IPS-NIHi11 (cell line): ENCODE measurements at regions not wholly inside any gene's neighbourhood (a gene's known extent, or its start where the extent isn't known, plus 50 kb on each side); places are given as distances from the start of the nearest gene placed in this dataset.

ENCODE experiments used
- DNase-seq: peaks from one replicate; pipeline ENCODE4 v3.0.0; 2012; ENCODE audit warnings: mixed read lengths, low spot score

DNA sequence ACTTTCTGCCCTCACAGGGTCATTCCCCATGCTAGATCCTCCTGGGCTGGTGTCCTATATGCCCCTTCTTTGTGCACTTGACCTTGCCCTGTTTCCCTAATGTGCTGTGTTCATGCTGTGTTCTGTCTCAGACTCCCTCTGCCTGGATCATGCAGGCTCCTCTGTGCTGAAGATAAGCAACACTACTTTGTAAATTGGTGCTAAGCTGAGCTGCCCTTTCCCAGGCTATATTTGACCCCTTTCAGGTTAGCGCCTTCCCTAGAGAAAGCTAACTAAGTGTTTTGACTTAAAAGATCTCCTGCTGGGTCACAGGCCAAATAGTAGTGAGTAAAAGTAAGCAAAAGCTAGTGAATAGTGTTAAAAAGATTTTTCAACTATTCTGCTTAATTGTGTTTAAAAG lies 257.2 kb upstream of the RGPD4 start:
- DNase-seq: no peak

DNA sequence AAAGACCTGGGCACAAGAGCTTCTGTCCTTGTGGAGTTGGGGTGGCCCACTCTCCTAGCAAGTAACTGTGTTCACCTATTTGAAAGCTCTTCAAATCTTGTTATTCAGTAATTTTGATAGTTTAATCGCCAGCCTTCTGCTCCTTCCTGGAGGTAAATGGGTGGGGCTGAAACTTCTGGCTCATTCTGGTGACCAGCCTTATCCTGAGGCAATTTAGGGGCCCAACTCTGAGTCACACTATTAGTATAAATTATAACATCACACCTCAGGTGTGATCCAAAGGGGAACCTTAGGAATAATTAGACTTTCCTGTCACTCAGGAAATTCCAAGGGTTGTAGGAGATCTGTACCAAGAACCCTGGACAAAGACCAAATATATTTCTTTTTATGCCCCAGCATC lies 255.8 kb upstream of the RGPD4 start:
- no peak for DNase-seq

DNA sequence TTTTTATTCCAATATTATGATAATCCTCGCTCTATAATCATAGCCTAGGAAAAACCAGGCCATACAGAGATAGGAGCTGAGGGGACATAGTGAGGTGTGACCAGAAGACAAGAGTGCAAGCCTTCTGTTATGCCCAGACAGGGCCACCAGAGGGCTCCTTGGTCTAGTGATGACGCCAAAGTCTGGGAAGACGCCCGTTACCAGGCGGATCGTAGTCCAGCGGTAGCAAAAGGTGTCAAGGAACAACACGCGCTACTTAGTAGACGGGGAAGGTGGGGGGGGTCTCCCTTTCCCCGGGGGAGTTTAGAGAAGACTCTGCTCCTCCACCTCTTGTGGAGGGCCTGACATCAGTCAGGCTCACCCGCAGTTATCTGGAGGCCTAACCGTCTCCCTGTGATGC lies 253.8 kb upstream of the RGPD4 start:
- peak; percentile 16 for DNase-seq

DNA sequence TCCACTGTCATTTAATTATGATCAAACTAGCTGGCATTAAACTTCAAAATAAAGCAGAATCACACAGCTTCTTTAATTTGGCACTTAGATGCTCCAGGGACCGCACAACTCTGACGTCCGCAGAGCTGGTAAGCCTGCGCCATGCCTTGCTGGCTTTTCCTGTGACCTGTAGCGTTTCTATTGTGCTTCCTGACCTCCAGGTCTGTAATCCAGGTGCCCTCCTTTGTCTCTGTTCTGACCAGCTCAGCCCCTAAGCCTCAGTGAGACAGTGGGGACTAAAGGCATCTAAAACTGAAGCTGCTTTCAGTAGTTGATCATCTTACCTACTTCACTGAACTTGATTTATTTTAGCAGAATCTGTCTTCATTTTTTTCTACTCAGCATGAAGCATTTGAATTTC lies 249.7 kb upstream of the RGPD4 start:
- no peak for DNase-seq

DNA sequence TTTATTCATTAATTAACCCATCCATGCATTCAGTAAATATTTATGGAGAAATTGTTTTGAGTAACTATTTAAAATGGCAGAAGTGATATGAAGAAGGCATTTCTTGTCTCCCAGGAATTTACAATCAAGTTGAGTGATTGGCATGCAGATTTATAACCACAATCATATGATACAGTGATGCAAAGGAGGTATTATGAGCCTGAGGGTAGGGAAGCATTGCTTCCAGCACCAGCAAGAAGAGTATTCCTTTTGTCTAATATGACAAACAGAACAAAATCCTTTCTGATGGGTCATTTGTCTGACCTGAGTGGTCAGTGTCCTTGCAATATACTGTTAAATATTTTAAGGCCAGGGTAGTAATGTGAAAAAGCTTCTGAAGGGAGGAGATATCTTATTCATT lies 244.2 kb upstream of the RGPD4 start:
- DNase-seq: no peak

DNA sequence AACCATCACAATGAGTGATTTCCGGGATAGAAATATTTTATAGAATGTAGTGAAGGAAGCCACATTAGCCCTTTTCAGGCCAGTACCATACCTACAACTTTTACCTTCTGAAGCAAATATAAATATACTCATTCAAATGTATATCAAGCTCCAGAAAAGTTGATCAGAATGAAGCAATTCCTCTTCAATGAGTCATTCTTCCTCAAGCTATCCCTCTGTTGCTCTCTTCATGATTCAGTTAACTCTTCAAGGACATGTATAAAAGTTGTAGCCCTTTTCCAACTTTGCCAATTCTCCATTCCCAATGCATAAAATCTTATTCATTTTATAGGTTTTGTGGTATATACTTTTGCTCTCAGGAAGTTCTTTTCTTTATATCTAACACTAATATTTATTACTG lies 242.1 kb upstream of the RGPD4 start:
- no peak for DNase-seq

DNA sequence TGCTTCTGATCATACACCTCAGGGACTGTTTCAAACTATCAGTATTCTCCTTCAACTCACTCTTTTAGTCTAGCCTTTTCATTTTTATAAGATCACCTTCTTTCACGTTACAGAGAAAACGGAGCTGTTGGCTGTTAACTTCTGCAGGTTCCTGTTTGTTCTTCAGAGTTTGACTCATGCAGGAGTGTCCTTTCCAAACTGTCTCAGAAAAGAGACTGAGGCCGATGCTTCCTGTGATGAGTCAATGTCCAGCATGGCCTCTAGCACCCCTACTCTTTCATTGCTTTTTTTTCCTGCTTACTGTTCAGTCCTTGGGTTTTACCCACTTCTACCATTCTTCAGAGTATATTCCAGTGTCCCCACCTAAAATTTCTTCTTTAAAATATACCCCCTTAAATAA lies 240.8 kb upstream of the RGPD4 start:
- no peak for DNase-seq

DNA sequence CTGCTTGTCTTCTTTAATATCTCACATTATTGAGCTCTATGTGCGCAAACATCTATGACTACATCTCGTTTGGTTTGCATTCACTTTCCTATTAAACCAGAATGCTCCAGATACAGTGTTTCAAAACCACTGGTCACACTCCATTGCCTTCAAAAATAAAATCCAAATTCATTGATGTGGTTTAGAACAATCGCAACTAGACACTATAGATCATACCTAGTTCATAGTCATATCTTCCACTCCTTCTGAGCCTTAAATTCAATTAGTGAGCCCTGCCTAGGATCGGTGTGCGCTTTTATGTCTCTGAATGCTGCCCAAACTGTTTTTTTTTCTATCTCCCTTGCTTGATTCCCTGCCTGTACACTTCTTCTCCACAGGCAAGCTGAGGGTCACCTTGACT lies 238.5 kb upstream of the RGPD4 start:
- DNase-seq: no peak

DNA sequence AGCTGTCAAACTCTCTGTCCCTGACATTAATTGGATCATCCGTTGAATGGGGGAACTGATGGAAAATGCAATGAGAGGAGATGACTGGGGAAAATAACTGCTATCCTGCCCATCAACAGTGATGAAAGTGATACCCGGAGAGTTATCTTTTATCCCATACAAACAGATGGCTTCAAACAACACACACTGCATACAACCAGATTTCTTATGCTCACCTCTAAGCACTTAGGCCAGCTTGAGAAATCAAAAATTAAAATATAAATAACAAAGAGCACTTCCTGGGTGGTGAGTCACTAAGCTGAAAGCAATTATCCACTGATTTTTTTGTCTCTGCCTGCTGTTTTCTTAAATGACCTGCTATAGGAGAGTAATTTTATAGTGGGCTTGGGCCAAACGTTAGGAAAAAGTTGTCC lies 237.6 kb upstream of the RGPD4 start:
- no peak for DNase-seq

DNA sequence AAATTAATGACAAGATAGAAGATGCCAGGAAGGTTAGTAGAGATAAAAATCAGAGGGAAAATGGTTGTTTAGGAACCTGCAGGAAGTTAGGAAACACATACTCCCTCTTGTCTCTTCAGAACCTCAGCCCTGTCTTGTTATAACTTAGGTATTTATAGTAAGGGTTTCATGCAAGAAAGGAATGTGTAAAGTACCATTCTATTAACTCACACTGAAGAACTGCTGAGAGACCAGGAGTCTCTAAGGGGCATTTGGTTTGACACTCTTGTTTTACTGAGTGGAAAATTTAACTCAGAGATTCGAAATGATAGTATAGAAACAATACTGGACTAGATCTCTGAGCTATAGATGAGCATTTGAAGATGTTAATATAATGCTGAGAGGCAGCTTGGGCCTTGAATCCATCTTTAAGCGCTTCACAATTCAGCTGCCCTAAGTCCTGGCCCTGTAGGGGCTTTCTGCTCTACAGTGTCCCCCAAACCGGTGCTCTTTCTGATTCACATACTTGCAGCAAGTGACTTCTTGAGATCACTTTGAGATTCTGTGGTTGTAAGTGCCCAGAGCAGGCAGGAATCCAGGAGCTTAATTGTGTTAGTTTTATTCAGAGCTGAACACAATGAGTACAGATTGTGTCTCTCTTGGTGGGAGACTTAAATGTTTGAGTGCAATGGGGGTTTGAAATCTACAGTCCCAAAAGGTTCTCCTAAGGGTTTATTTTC lies 235.0 kb upstream of the RGPD4 start:
- DNase-seq: no peak

DNA sequence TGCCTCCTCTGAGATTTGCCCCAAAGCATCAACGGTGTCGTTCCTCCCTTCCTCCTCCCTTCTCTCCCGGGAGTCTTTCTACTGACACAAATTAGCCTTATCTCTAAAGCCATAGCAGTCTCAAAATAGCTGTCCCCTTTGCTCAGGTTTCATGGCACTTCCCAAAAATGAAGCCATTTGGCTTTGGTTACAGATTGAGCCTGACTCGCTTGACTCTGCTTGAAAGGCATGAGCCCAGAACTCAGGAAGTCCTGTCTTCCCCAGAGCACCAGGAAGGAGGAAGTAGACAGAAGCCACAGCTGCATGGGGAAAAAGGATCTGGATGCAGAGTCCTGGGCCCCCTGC lies 234.4 kb upstream of the RGPD4 start:
- DNase-seq: no peak

DNA sequence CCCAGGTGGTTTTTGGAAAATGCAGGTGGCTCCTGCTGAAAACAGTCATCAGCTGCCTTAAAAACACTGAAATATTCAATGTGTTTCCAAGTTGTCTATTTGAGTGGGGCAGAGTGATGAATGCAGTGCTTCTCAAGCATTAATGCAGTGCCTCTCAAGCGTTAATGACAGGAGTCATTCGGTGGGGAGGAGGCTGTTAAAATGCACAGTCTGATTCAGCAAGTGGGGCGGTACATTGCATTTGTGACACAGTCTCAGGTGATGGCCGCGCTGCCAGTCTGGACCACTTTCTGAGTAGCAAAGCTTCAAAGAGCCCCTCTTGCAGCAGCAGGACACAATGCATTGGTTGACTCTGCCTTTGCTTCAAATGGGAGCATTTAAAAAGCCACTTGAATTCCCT lies 231.4 kb upstream of the RGPD4 start:
- no peak for DNase-seq

DNA sequence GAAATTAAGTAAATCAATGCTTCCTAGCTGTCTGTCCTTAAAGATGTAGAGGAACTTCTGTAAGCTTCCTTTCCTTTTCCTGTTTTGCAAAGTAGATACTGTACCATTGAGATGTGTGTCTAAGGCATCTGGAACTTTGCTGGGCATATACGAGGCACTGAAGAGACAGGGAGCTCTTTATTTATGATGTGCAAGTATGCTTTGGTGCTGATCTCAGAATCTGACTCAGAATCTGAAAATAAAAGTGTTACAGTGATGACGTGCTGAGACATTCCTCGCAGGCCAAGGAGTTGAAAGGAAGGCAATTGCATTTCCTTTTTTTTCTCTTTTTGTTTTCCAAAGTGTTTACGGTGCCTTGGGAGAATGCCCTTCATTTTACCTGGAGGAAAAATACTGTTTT lies 230.9 kb upstream of the RGPD4 start:
- no peak for DNase-seq

DNA sequence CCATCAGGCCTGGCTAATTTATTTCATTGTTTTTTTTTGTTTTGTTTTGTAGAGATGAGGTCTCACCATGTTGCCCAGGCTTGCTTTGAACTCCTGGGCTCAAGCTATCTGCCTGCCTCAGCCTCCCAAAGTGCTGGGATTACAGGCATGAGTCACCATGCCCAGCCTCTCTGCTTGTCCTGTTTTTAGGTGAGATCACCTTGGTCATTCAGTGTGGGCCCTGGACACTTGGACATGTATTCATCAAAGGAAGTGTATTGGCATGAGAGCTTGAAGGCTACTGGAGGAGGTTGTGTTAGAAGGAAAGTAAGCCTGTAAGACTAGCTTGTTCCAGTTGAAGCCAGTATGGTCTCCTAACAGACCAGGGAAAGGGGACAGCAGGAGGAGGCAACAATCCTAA lies 229.2 kb upstream of the RGPD4 start:
- no peak for DNase-seq

DNA sequence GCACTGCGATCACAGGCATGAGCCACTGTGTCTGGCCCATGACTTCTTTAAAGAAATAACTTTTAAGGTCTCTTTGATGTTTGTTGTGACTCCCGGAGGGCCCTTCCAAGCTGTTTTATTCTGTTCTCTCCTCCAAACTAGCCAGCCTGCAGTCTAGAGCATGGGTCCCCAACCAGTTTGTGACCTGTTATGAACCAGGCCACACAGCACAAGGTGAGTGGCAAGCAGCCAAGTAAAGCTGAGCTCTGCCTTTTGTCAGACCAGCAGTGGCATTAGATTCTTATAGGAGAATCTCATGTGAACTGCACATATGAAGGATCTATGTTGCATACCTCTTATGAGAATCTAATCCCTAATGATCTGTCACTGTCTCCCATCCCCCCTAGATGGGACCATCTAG lies 223.9 kb upstream of the RGPD4 start:
- DNase-seq: no peak

DNA sequence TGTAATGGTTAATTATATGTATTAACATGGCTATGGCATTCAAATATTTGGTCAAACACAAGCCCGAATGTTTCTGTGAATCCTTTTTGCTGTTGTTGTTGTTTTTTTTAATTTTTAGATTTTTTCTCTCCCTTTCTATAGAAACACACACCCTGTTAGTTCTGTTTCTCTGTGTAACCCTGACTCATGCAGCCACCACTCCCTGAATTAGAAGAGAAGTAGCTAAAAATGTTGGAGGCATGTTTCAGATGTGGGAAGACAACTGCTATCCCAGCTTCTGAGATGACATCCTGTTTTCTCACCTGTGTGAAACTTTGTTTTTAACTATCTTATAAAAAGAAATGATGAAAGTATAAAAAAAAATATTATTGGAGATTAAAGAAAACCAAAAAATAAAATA lies 219.6 kb upstream of the RGPD4 start:
- no peak for DNase-seq

DNA sequence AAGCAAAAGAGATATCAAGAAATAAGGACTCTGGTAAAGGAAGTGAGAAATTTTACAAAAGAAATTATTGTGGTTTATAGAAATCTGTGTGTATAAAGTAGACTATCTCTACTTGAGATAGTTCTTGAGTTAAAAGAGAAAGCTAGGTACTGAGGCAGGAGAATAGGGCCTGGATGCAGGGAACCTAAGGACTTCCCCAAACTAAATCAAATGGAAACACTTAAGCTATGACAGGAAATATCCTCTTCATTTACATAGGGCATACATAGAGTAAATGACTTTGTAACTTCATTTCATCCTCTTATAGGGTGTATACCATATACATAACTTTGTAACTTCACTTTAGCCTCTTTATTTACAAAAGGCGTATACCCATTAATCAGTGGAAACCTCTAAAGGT lies 219.2 kb upstream of the RGPD4 start:
- no peak for DNase-seq

DNA sequence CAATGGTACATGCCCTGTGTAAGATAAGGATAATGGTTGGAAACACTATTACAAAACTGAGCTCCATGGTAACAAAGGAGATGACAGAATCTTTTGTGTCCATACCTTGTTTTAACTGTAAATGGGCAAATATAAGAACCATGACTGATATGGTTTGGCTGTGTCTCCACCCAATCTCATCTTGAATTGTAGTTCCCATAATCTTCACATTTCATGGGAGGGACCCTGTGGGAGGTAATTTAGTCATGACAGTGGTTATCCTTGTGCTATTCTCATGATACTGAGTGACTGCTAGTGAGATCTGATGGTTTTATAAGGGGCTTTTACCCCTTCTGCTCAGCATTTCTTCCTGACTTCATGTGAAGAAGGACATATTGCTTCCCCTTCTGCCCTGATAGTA lies 211.7 kb upstream of the RGPD4 start:
- no peak for DNase-seq

DNA sequence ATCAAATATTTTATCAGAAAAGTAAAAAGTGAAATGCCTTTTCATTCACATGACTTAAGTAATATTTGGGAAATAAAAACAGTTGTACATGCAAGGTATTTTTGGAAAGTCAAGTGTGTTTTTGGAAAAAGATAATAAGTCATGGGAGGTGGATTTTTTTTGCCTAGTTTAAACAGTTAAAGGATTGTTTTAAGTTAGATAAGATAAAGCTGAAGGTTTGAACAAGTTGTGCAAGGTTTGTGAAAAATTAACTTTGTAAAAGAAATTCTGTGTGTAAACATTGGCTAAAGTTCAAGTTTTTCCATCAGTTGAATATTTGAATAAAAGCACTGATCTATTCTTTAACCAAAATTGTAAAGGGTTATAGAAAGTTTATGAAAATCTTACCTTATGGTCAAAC lies 207.9 kb upstream of the RGPD4 start:
- DNase-seq: no peak

DNA sequence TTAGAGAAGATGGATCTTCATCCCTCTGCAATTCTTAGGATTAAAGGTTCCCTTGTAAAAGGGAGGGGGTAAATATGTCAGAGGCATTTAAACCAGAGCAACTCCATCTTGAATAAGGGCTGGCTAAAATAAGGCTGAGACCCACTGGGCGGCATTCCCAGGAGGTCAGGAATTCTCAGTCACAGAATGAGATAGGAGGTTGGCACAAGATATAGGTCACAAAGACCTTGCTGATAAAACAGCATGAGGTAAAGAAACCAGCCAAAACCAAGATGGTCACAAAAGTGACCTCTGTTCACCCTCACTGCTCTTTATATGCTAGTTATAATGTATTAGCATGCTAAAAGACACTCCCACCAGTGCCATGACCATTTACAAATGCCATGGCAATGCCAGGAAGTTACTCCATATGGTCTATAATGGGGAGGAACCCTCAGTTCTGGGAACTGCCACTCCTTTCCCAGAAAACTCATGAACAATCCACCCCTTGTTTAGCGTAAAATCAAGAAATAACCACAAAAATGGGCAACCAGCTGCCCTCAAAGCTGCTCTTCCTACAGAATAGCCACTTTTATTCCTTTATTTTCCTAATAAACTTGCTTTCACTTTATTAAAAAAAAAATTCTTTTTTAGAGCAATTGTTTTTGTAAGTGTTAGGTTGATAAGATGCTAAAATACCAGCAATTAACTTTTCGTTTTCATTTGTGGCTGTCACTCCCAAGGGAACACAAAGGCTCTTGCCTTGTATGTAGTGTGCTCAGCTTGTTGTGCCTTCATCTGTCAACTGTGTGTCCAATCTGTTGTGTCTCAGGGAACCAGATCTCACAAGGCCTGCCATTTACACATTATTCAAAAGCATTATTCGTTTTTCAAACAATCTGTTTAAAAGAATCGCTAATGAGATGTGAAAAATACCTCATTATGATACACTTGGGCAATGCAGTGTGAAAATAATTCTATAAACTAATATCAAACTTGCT lies 205.2 kb upstream of the RGPD4 start:
- DNase-seq: no peak

DNA sequence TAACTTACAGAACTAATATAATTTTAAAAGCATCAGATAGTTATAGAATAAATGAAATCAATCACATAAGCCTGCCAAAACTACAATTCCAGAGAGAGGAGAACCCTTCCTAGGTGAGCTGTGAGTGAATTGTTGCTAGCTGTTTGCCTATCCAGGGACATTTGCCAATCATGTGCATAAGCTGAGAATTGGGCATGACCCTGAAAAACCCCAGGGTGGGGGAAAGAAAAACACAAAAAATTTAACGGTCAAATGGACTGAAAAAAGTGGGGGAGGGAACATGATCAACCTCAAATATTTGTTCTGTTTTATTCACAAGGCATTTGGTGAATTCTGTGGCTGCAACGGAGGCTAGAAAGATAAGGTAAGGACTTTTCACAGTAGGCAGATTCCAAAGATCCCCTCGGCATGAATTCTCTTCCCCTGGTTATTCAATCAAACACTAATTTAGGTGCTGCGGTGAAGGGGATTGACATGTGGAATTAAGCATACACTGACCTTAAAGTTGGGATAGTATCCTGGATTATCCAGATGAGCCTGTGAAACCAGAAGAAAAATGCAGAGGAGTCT lies 203.9 kb upstream of the RGPD4 start:
- DNase-seq: no peak

DNA sequence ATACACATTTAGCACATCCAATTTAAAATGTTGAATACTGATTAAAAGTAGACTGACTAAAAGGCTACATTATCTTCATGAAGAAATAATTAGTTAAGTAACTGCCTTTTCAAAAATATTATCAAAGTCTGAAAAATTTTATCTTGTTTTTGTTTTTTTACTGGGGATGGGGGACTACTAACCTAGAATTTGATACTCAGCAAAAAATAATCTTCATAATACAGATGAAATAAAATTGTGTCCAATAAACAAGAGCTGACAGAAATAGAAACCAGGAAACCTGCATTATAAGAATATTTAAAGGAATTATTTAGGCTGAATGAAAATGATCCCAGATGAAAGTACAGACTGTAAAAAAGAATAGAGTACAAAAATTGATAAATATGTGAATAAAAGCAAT lies 200.7 kb upstream of the RGPD4 start:
- DNase-seq: no peak

DNA sequence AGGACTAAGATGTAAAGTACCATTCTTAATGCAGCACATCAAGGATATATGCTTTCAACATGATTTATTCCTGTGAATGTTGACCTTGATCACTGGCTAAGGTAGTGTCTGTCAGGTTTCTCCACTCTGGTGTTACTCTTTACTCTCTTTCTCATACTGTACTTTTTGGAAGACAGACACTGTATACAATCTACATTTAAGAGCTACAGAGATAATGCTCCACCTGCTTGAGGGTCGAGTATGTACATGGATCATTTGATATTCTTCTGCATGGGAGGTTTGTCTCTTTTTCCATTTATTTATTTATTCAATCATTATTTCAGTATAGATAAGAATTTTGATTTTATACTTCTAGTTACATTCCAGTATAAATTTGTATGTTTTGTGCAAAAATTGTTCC lies 199.5 kb upstream of the RGPD4 start:
- no peak for DNase-seq
